Pancreas (tissue), 10 donors: ENCODE measurements at regions not wholly inside any gene's neighbourhood (a gene's known extent, or its start where the extent isn't known, plus 50 kb on each side); places are given as distances from the start of the nearest gene placed in this dataset.

Source experiments
- ATAC-seq, 4 donors: fragments of 200-7000 bp; cut with Tn5 transposase; one replicate each; pipeline versions ENCODE4 v1.8.0 to v1.9.1; 2020; ENCODE audit warnings: mild to moderate bottlenecking in 4 of 4, moderate library complexity in 4 of 4
- DNase-seq, 6 donors: peaks; one replicate each; pipeline ENCODE4 v3.0.0-alpha.2; 2020
- FAIRE-seq: peaks from 2 replicates; lab custom pipeline; 2012; peaks lifted over from hg19 to GRCh38; lab: Jason Lieb, UNC
- H3K27ac ChIP-seq, 4 donors: fragments of 200-600 bp; sonication (generic); 1 replicate in 3 of 4; 2 replicates in 1 of 4; pipeline versions ENCODE4 v1.5.0 to v1.8.0; 2020
- H3K27me3 ChIP-seq, 4 donors: fragments of 200-600 bp; one replicate each; pipeline ENCODE4 v1.8.0; 2021
- H3K36me3 ChIP-seq, 3 donors: fragments of 200-600 bp; sonication (generic) in 1 of 3; one replicate each; pipeline versions ENCODE4 v1.5.0 to v1.8.0; 2020 to 2021
- H3K4me1 ChIP-seq, 3 donors: fragments of 200-600 bp; one replicate each; pipeline ENCODE4 v1.8.0; 2021
- H3K4me3 ChIP-seq, 4 donors: fragments of 200-600 bp; sonication (generic) in 2 of 4; one replicate each; pipeline versions ENCODE4 v1.5.0 to v1.8.0; 2020 to 2021
- H3K9me3 ChIP-seq, 4 donors: fragments of 200-600 bp; one replicate each; pipeline ENCODE4 v1.8.0; 2021
- CTCF ChIP-seq, 4 donors: fragments of 200-600 bp; sonication (generic) in 3 of 4; IDR thresholded peaks; one replicate each; pipeline versions ENCODE4 v1.5.0 to v1.8.0; 2021; ENCODE audit warnings: antibody characterized with exemption in 4 of 4
- WGBS, 2 donors: extraction: QIAGEN DNeasy Blood & Tissue Kit; methylation state at CpG; one replicate each; pipeline ENCODE4 v1.1.7; 2013; 5-methylcytosine and 5-hydroxymethylcytosine counted together
- intact Hi-C, 3 donors: fragments of 100-400 bp; cut with DNase I; formaldehyde crosslinking; loops; one replicate each; pipeline versions ENCODE4 v1.11.1 to v1.14.2; 2022
- donor health status: healthy with polysubstance abuse.
- donor health status: DM: no; HTN: no; CAD: no; lungs with moderate emphysema.
- donor health status: DM: no; HTN: no; CAD: no.
- donor health status: control.
- donor health status: control.
- donor health status: Bipolar disorder and iron deficiency.
- donor health status: DM: yes; HTN: yes; CAD: no.
- donor health status: DM: no; HTN: no; CAD: no.
- donor health status: DM: no; HTN: no; CAD: no.
- donor health status: DM: yes; HTN: yes; CAD: no.

GRCh38 chr21:17446737-17447136, 66.1 kb upstream of the CXADR start:
- ATAC-seq (no peak), DNase-seq (no peak), FAIRE-seq (no peak)
- no peaks in the 10 kb centered on the region for H3K27me3 ChIP-seq
- no peaks in the 10 kb centered on the region for H3K36me3 ChIP-seq
- no peak overlapping the region for H3K4me3 ChIP-seq
- WGBS, 2 donors, result 68 to 75% methylated on average over 3 of the region's 3 CpGs
- H3K9me3 ChIP-seq, result no peaks in the 10 kb centered on the region
- H3K4me1 ChIP-seq, result peaks cover 10 to 11% (median 11%) of the 10 kb centered on the region in 3 donors
- intact Hi-C loops, result no loop called here
- no peak overlapping the region for H3K27ac ChIP-seq
- no peak for TF ChIP-seq CTCF (IDR thresholded peaks at IDR 0.05)

- ATAC-seq (no peak), DNase-seq (no peak), FAIRE-seq (no peak)
- no peaks in the 10 kb centered on the region for H3K27me3 ChIP-seq
- no peak overlapping the region for H3K4me3 ChIP-seq
- H3K36me3 ChIP-seq, result no peaks in the 10 kb centered on the region
- no peaks in the 10 kb centered on the region for H3K9me3 ChIP-seq
- TF ChIP-seq CTCF (IDR thresholded peaks at IDR 0.05), result no peak
- intact Hi-C loops, result no loop called here
- no peak overlapping the region for H3K27ac ChIP-seq
- peaks cover 5 to 7% (median 6%) of the 10 kb centered on the region in 3 donors for H3K4me1 ChIP-seq
Measured at GRCh38 chr21:17449701-17450100, 63.1 kb upstream of the CXADR start.

GRCh38 chr21:17451364-17451891, 61.4 kb upstream of the CXADR start:
- Histone ChIP-seq H3K27ac (peak overlapping the region in 2 of 4 donors; percentile 48 to 50), H3K4me3 (no peak overlapping the region), H3K9me3 (no peaks in the 10 kb centered on the region), H3K36me3 (no peaks in the 10 kb centered on the region), H3K27me3 (no peaks in the 10 kb centered on the region), H3K4me1 (peaks cover 5 to 7% (median 6%) of the 10 kb centered on the region in 3 donors)
- intact Hi-C loops, result no loop called here
- FAIRE-seq, result no peak
- TF ChIP-seq CTCF (IDR thresholded peaks at IDR 0.05), result no peak
- 44 to 52% methylated on average over 4 of the region's 4 CpGs for WGBS, 2 donors
- no peak for DNase-seq
- peak in 3 of 4 donors; percentile 47 to 82 (median 59) for ATAC-seq

- H3K27me3 ChIP-seq, result no peaks in the 10 kb centered on the region
- peaks cover 0 to 7% (median 6%) of the 10 kb centered on the region in 3 donors for H3K4me1 ChIP-seq
- peak; percentile 74 to 96 (median 89) for ATAC-seq
- no peaks in the 10 kb centered on the region for H3K36me3 ChIP-seq
- intact Hi-C loops, result no loop called here
- 14 to 19% methylated on average over 24 of the region's 24 CpGs for WGBS, 2 donors
- TF ChIP-seq CTCF (IDR thresholded peaks at IDR 0.05), result no peak
- no peaks in the 10 kb centered on the region for H3K9me3 ChIP-seq
- H3K4me3 ChIP-seq, result no peak overlapping the region
- FAIRE-seq, result no peak
- DNase-seq, result peak in 5 of 6 donors; percentile 38 to 83 (median 80)
- peak overlapping the region in 3 of 4 donors; percentile 16 to 22 (median 19) for H3K27ac ChIP-seq
Measured at GRCh38 chr21:17454315-17455027, 58.4 kb upstream of the CXADR start.

GRCh38 chr21:17455028-17455353, 57.9 kb upstream of the CXADR start:
- 46 to 54% methylated on average over 4 of the region's 4 CpGs for WGBS, 2 donors
- Histone ChIP-seq H3K4me3 (no peak overlapping the region), H3K27ac (no peak overlapping the region), H3K4me1 (peaks cover 0 to 8% (median 6%) of the 10 kb centered on the region in 3 donors), H3K27me3 (no peaks in the 10 kb centered on the region), H3K9me3 (no peaks in the 10 kb centered on the region), H3K36me3 (no peaks in the 10 kb centered on the region)
- FAIRE-seq, result no peak
- TF ChIP-seq CTCF (IDR thresholded peaks at IDR 0.05), result no peak
- intact Hi-C loops, result no loop called here
- no peak for DNase-seq
- ATAC-seq, result peak in 2 of 4 donors; percentile 32 to 38
